Stimulated activated naive CD8-positive, alpha-beta T cell treated with anti-CD3 and anti-CD28 coated beads, Interleukin-15, amount 100 ng/mL, for 72 hours (primary cell): ENCODE measurements at regions not wholly inside any gene's neighbourhood (a gene's known extent, or its start where the extent isn't known, plus 50 kb on each side); places are given as distances from the start of the nearest gene placed in this dataset.
A peak's percentile ranks its signal among the peaks of the same experiment; 100 is the strongest.

Experiments
- ATAC-seq: fragments of 150-1000 bp; cut with Tn5 transposase; 2 replicates; pipeline ENCODE4 v1.10.0; 2021; ENCODE audit warnings: mild to moderate bottlenecking, moderate library complexity
- DNase-seq, 2 donors: peaks; one replicate each; pipeline ENCODE4 v3.0.0; 2021 to 2022
- H3K27ac Mint-ChIP-seq, 2 donors: one replicate each; pipeline ENCODE4 v1.8.0; 2022; ENCODE audit warnings: mild to moderate bottlenecking in 2 of 2, mixed read lengths in 2 of 2, moderate library complexity in 2 of 2
- H3K27me3 Mint-ChIP-seq: one replicate; pipeline ENCODE4 v1.8.0; 2022; ENCODE audit warnings: mixed read lengths
- H3K4me1 Mint-ChIP-seq: one replicate; pipeline ENCODE4 v1.8.0; 2022; ENCODE audit warnings: mild to moderate bottlenecking, mixed read lengths
- H3K4me3 Mint-ChIP-seq, 2 donors: one replicate each; pipeline ENCODE4 v1.8.0; 2022; ENCODE audit warnings: mild to moderate bottlenecking in 2 of 2, mixed read lengths in 2 of 2, moderate library complexity in 1 of 2
- H3K9me3 Mint-ChIP-seq, 2 donors: one replicate each; pipeline ENCODE4 v1.8.0; 2022; ENCODE audit warnings: mixed read lengths in 2 of 2

DNA sequence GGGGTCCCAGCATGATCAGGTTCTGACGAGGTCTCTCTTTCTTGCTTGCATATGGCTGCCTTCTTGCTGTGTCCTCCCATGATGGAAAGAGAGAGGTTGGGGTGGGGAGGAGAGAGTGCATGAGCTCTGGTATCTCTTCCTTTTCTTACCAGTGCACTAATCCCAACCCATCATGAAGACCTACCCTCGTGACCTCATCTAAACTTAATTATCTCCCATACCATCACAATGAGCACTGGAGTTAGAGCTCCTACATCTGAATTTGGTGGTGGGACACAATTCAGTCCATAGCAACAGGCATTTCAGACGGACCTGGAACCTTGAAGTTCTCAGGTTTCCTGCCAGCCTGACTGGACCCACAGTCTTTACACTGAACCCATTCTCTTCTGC lies 125.2 kb upstream of the ZNF648 start:
- no peaks in the 10 kb centered on the region for H3K27me3 Mint-ChIP-seq
- no peaks in the 10 kb centered on the region for H3K4me1 Mint-ChIP-seq
- DNase-seq (no peak), ATAC-seq (no peak)
- no peak overlapping the region for H3K27ac Mint-ChIP-seq
- H3K9me3 Mint-ChIP-seq = peaks cover 0 to 6% of the 10 kb centered on the region in 2 donors
- no peak overlapping the region for H3K4me3 Mint-ChIP-seq

DNA sequence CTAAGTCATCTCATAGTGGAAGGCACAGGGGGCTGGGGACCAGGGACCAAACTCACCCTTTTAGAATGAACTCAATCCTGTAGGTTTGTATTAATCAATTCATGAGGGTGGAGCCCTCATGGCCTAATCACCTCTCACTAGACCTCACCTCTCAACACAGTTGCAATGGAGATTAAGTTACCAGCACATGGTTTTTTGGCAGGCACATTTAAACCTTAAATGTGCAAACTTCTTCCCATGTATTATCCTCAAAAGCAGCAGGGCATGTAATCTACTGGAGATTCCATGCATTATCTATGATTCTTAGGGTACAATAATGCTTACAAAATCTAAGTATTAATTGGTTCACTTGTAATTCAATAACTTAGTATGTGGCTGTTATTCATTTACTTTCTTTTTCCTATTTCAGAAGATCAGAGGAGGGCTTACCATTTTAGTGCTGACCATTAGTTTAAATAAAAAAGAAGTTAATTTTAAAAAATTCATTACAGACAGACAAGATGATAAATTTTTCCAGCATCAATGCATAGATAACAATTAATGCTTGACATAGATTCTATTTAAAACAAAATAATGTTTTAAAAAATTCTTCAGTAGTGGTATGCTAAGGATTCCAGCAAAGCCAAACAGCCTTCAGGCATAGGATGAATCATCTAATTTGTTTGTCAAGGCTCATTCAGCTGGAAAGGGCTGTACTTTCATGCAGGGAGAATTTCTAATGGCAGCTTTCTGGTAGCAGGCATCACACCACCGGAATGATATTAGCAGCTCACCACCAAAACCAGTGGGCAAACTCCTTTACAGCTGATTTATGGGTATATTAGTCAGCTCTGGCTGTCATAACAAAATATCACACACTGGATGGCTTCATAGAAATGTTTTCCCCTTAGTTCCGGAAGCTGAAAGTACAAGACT lies 124.6 kb upstream of the ZNF648 start:
- Mint-ChIP-seq H3K4me1 (no peaks in the 10 kb centered on the region), H3K27ac (no peak overlapping the region), H3K9me3 (peaks cover 0 to 6% of the 10 kb centered on the region in 2 donors), H3K4me3 (no peak overlapping the region), H3K27me3 (no peaks in the 10 kb centered on the region)
- ATAC-seq = no peak
- DNase-seq = no peak

GRCh38 chr1:182185136-182185535 lies 123.6 kb upstream of the ZNF648 start:
- H3K9me3 Mint-ChIP-seq = peaks cover 0 to 6% of the 10 kb centered on the region in 2 donors
- ATAC-seq (no peak), DNase-seq (no peak)
- H3K27me3 Mint-ChIP-seq = no peaks in the 10 kb centered on the region
- H3K27ac Mint-ChIP-seq = no peak overlapping the region
- H3K4me3 Mint-ChIP-seq = no peak overlapping the region
- no peaks in the 10 kb centered on the region for H3K4me1 Mint-ChIP-seq

DNA sequence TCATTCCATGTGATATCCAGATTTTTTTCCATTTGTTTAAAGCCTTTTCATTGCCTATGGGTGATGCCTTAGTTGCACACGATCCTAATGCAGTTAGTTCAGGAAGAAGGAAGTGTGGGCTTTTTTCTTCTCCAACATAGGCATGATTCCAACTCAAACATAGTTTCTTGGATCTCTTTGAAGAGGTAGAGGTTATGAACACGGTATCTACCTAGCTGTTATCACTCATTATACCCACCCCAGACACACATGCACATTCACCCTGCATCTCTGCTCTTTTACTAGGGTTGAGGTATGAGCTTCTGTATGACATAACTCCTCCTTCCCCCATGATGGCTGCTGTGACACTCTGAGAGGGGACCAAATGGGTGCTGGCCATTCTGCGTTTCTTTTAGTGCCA lies 122.1 kb upstream of the ZNF648 start:
- Mint-ChIP-seq H3K4me3 (no peak overlapping the region), H3K4me1 (no peaks in the 10 kb centered on the region), H3K27ac (no peak overlapping the region), H3K27me3 (no peaks in the 10 kb centered on the region), H3K9me3 (no peaks in the 10 kb centered on the region)
- no peak for DNase-seq
- ATAC-seq = no peak

GRCh38 chr1:182182311-182182710 lies 120.8 kb upstream of the ZNF648 start:
- H3K27ac Mint-ChIP-seq = no peak overlapping the region
- ATAC-seq (no peak), DNase-seq (no peak)
- no peak overlapping the region for H3K4me3 Mint-ChIP-seq
- H3K9me3 Mint-ChIP-seq = no peaks in the 10 kb centered on the region
- H3K27me3 Mint-ChIP-seq = no peaks in the 10 kb centered on the region
- H3K4me1 Mint-ChIP-seq = no peaks in the 10 kb centered on the region

- Mint-ChIP-seq H3K27me3 (no peaks in the 10 kb centered on the region), H3K4me1 (no peaks in the 10 kb centered on the region), H3K27ac (no peak overlapping the region), H3K9me3 (no peaks in the 10 kb centered on the region), H3K4me3 (no peak overlapping the region)
- DNase-seq = no peak
- peak; percentile 45 for ATAC-seq
These were observed 119.7 kb upstream of the ZNF648 start for GRCh38 chr1:182181167-182181572.

DNA sequence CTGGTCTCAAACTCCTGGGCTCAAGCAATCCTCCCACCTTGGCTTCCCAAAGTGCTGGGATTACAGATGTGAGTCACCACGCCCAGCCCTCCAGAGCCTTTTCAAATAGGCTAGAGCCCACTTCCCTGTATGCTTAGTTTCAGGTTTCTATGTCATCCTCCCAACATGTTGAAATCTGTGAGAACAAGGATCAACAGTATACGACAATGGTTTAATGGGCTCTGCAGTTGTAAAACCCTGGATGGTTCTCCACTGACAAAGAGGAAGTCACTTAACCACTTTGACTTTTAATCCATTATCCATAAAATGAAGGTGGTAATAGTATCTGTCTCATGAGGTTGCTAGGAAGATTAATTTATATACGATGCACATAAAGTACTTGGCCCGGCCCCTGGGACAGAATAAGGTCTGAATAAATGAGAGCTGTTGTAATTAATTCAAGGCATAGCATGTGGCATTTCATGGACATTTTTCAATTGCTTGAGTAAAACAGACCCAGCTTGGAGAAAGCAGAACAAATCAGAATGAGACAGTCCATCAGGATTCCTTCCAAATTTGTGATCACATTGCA lies 113.9 kb upstream of the ZNF648 start:
- Mint-ChIP-seq H3K4me1 (peaks cover 7% of the 10 kb centered on the region), H3K27me3 (no peaks in the 10 kb centered on the region), H3K9me3 (no peaks in the 10 kb centered on the region), H3K27ac (no peak overlapping the region), H3K4me3 (no peak overlapping the region)
- ATAC-seq (no peak), DNase-seq (no peak)

- H3K9me3 Mint-ChIP-seq = no peaks in the 10 kb centered on the region
- H3K4me1 Mint-ChIP-seq = peaks cover 12% of the 10 kb centered on the region
- no peak overlapping the region for H3K27ac Mint-ChIP-seq
- DNase-seq (no peak), ATAC-seq (no peak)
- no peak overlapping the region for H3K4me3 Mint-ChIP-seq
- no peaks in the 10 kb centered on the region for H3K27me3 Mint-ChIP-seq
These were observed 113.0 kb upstream of the ZNF648 start for GRCh38 chr1:182174513-182174855.

GRCh38 chr1:182173808-182174512 lies 112.4 kb upstream of the ZNF648 start:
- peaks cover 17% of the 10 kb centered on the region for H3K4me1 Mint-ChIP-seq
- no peak for ATAC-seq

DNA sequence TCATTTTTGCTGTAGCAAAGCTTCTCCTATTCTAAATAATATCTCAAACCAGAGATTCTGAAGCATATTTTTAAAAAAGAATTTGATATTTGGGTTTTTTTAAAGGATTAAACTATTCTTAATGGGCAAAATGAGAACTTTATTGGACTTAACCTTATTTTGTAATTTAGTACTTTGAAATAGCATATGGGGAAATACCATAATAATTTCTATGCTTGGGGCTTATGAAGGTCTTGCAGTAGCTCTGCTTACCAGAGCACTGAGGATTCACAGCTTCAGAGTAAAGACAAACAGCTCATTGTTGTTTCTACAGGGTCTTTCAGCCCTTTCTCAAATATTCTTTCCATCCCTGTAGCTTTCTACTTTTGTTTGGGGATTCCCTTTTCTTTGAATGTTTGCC lies 111.2 kb upstream of the ZNF648 start:
- H3K4me1 Mint-ChIP-seq = peaks cover 17% of the 10 kb centered on the region
- no peaks in the 10 kb centered on the region for H3K27me3 Mint-ChIP-seq
- DNase-seq (no peak), ATAC-seq (no peak)
- no peak overlapping the region for H3K4me3 Mint-ChIP-seq
- no peak overlapping the region for H3K27ac Mint-ChIP-seq
- H3K9me3 Mint-ChIP-seq = no peaks in the 10 kb centered on the region

More at GRCh38 chr1:182173808-182174512, 112.4 kb upstream of the ZNF648 start:
- no peak overlapping the region for H3K27ac Mint-ChIP-seq
- no peak overlapping the region for H3K4me3 Mint-ChIP-seq
- H3K9me3 Mint-ChIP-seq = no peaks in the 10 kb centered on the region
- DNase-seq = no peak
- H3K27me3 Mint-ChIP-seq = no peaks in the 10 kb centered on the region

DNA sequence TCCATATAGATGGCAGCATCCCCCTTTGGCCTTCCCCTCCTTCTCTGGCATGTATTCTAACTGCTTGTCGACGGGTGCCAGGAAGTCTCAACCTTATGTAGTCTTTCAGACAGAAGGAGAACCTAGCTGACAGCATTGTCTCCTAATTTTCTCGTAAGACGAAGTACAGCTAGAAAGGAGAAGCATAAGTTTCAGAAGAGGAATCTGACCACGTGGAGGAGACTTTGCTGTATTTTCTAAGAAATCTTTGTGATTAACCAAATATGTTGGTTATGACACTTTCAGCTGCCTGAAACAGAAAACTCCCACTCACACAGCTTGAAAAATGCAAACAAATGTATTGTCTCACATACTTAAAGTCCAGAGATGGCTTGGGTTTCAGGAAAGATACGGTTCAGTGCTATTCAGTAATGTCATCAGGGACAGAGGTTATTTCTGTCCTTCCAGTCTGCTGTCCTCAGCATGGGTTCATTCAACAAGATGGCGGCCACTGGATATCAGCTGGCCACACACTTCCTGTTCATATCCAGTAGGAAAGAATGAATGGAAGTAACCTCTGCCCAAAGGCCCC lies 109.5 kb upstream of the ZNF648 start:
- peaks cover 17% of the 10 kb centered on the region for H3K4me1 Mint-ChIP-seq
- no peak overlapping the region for H3K4me3 Mint-ChIP-seq
- DNase-seq (no peak), ATAC-seq (no peak)
- H3K27ac Mint-ChIP-seq = no peak overlapping the region
- no peaks in the 10 kb centered on the region for H3K27me3 Mint-ChIP-seq
- H3K9me3 Mint-ChIP-seq = no peaks in the 10 kb centered on the region

DNA sequence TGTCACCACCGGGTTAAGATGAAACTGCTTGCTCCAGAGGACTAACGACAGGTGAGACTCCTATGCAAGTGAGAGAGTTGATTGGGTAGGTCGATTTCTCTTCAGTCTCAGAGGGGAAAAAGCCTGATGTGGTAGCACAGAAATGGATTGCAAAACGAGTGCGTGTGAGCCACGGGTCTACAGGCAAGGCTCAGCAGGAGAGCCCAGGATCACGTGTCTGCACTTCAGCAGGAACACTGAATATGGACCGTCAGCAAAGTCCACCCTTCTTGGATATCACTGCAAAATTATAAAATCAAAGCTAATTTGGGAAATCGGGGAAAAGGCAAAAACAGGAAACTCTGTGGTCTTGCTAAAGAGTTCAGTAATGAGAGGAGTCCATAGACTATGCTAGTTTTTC lies 107.7 kb upstream of the ZNF648 start:
- H3K4me1 Mint-ChIP-seq = peaks cover 17% of the 10 kb centered on the region
- no peak overlapping the region for H3K4me3 Mint-ChIP-seq
- H3K9me3 Mint-ChIP-seq = no peaks in the 10 kb centered on the region
- no peak overlapping the region for H3K27ac Mint-ChIP-seq
- DNase-seq = no peak
- H3K27me3 Mint-ChIP-seq = no peaks in the 10 kb centered on the region
- no peak for ATAC-seq

- Mint-ChIP-seq H3K27ac (no peak overlapping the region), H3K4me1 (peaks cover 17% of the 10 kb centered on the region), H3K27me3 (no peaks in the 10 kb centered on the region), H3K9me3 (no peaks in the 10 kb centered on the region), H3K4me3 (no peak overlapping the region)
- DNase-seq = no peak
- ATAC-seq = no peak
These were observed 105.2 kb upstream of the ZNF648 start for GRCh38 chr1:182166750-182167149.

- H3K4me3 Mint-ChIP-seq = no peak overlapping the region
- no peak overlapping the region for H3K27ac Mint-ChIP-seq
- H3K4me1 Mint-ChIP-seq = peaks cover 17% of the 10 kb centered on the region
- H3K27me3 Mint-ChIP-seq = no peaks in the 10 kb centered on the region
- DNase-seq (no peak), ATAC-seq (no peak)
- H3K9me3 Mint-ChIP-seq = no peaks in the 10 kb centered on the region
These were observed 104.8 kb upstream of the ZNF648 start for GRCh38 chr1:182166321-182166720.

GRCh38 chr1:182164273-182164672 lies 102.8 kb upstream of the ZNF648 start:
- Mint-ChIP-seq H3K4me1 (peaks cover 3% of the 10 kb centered on the region), H3K9me3 (no peaks in the 10 kb centered on the region), H3K27ac (peak overlapping the region in 1 of 2 donors; percentile 68), H3K27me3 (no peaks in the 10 kb centered on the region), H3K4me3 (no peak overlapping the region)
- ATAC-seq (no peak), DNase-seq (no peak)

DNA sequence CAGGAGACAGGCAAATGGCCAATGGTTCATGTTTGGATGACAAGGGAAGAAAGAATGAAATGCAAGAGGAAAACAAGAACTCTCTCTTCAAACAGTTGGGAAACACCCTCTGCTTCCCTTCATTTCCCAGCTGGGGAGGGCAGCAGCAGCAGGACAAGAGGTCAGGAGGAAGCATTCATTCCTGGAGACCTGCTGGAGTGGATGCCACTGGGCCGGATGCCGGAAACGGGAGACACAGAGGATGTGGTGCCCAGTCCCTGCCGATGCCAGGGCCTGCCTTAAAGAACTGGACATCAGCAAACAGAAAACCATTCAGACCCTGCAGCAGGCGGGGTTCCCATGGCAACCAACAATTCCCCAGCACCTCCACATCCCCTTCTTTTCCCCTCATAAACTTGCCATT lies 102.3 kb upstream of the ZNF648 start:
- Mint-ChIP-seq H3K27ac (peak overlapping the region in 1 of 2 donors; percentile 68), H3K27me3 (no peaks in the 10 kb centered on the region), H3K4me3 (no peak overlapping the region), H3K9me3 (no peaks in the 10 kb centered on the region), H3K4me1 (no peaks in the 10 kb centered on the region)
- ATAC-seq = no peak
- DNase-seq = no peak
